ENCODE measurements at regions not wholly inside any gene's neighbourhood (a gene's known extent, or its start where the extent isn't known, plus 50 kb on each side); places are given as distances from the start of the nearest gene placed in this dataset.
A peak's percentile ranks its signal among the peaks of the same experiment; 100 is the strongest.

GRCh38 chr13:62205273-62205672 lies 789.6 kb upstream of the PCDH20 start:
- TF ChIP-seq CBX5 (IDR thresholded peaks at IDR 0.05; ENCODE audit: low read depth) (0 out of 2 replicates have a peak, but pooled peaks have one; percentile 20), MEF2A (IDR thresholded peaks at IDR 0.05; ENCODE audit: insufficient read depth, low read depth, low read length) (no peak)
- 2% methylated on average over 3 of the region's 3 CpGs for WGBS (ENCODE audit: insufficient coverage, insufficient replicate concordance, low lambda C conversion rate, missing lambda C conversion rate)
- no peak overlapping the region for H3K4me2 ChIP-seq (ENCODE audit: control insufficient read depth, insufficient read depth)
- H3K27ac ChIP-seq (ENCODE audit: control insufficient read depth, insufficient read depth) = no peak overlapping the region
- H4K20me1 ChIP-seq (ENCODE audit: control insufficient read depth, insufficient read depth) = no peaks in the 10 kb centered on the region
- no TSS peak for BruUV-seq (replicated peaks)
- peaks cover 10% of the 10 kb centered on the region for H3K4me1 ChIP-seq (ENCODE audit: control insufficient read depth, insufficient read depth, low read length)
- no peak overlapping the region for H3K9ac ChIP-seq (ENCODE audit: control insufficient read depth, insufficient read depth, low read length)
- no peaks in the 10 kb centered on the region for H3K27me3 ChIP-seq (replicated peaks in 1 of 2; ENCODE audit: control insufficient read depth in 2 of 2, insufficient read depth in 2 of 2, low read length in 1 of 2)
- RAD21 ChIA-PET (ENCODE audit: unreplicated experiment) = no interaction called here
- DNase-seq (ENCODE audit: low read depth, low spot score) = no peak
- FAIRE-seq = no peak
- no peaks in the 10 kb centered on the region for H3K36me3 ChIP-seq (ENCODE audit: control insufficient read depth in 2 of 2, insufficient read depth in 2 of 2, low read length in 1 of 2)
- SMC1A ChIA-PET (ENCODE audit: uncharacterized antibody, unreplicated experiment) = no interaction called here
- H3K9me3 ChIP-seq (replicated peaks; ENCODE audit: control insufficient read depth, insufficient read depth, low read length) = peaks cover 9% of the 10 kb centered on the region
- H3K4me3 ChIP-seq = no peak overlapping the region
- H2AFZ ChIP-seq (ENCODE audit: control insufficient read depth, low read depth, low read length) = no peak overlapping the region
- no peaks in the 10 kb centered on the region for H3K79me2 ChIP-seq (ENCODE audit: control insufficient read depth, insufficient read depth, low read length)
- POLR2A ChIA-PET = interaction anchor here (0.5 kb wide), 1 partner anchor 38 kb away, joined by 6 read pairs; no protein-coding TSS in a partner anchor
- CTCF ChIA-PET = no interaction called here
- ATAC-seq = no peak
- intact Hi-C loops (cut with micrococcal nuclease; ENCODE audit: unreplicated experiment) (loop anchor here (5.0 to 10.0 kb wide), 2 partner anchors 102 to 950 kb away; no protein-coding TSS in a partner anchor), in situ Hi-C loops (cut with MboI) (no loop called here)

GRCh38 chr13:62194371-62194770 lies 778.7 kb upstream of the PCDH20 start:
- no peak for FAIRE-seq
- no peaks in the 10 kb centered on the region for H4K20me1 ChIP-seq (ENCODE audit: control insufficient read depth, insufficient read depth)
- ChIA-PET SMC1A (ENCODE audit: uncharacterized antibody, unreplicated experiment) (no interaction called here), CTCF (no interaction called here), POLR2A (no interaction called here), RAD21 (ENCODE audit: unreplicated experiment) (no interaction called here)
- ATAC-seq = no peak; the same call in 2 of the 3 replicates
- no peak for TF ChIP-seq NR2C2 (IDR thresholded peaks at IDR 0.05; ENCODE audit: borderline replicate concordance, control insufficient read depth, insufficient read length, low read depth)
- TF ChIP-seq NR2F1 (conservative IDR thresholded peaks at IDR 0.05) = no peak
- no peak for TF ChIP-seq BCL3 (IDR thresholded peaks at IDR 0.05; ENCODE audit: borderline replicate concordance, insufficient read depth, low read depth, low read length, poor library complexity, severe bottlenecking)
- TF ChIP-seq ZNF274 (IDR thresholded peaks at IDR 0.05; ENCODE audit: insufficient read depth, insufficient read length) = no peak
- TF ChIP-seq TBL1XR1 (IDR thresholded peaks at IDR 0.05; ENCODE audit: low read depth, low read length) = no peak
- TF ChIP-seq CBX3 (IDR thresholded peaks at IDR 0.05; ENCODE audit: borderline replicate concordance, low read depth) = no peak
- TF ChIP-seq BMI1 (IDR thresholded peaks at IDR 0.05; ENCODE audit: borderline replicate concordance) = no peak
- TF ChIP-seq SMAD1 (IDR thresholded peaks at IDR 0.05; ENCODE audit: low read depth, partially characterized antibody) = no peak
- TF ChIP-seq SREBF2 (IDR thresholded peaks at IDR 0.05; ENCODE audit: low read length) = no peak
- TF ChIP-seq, protein P1, sequence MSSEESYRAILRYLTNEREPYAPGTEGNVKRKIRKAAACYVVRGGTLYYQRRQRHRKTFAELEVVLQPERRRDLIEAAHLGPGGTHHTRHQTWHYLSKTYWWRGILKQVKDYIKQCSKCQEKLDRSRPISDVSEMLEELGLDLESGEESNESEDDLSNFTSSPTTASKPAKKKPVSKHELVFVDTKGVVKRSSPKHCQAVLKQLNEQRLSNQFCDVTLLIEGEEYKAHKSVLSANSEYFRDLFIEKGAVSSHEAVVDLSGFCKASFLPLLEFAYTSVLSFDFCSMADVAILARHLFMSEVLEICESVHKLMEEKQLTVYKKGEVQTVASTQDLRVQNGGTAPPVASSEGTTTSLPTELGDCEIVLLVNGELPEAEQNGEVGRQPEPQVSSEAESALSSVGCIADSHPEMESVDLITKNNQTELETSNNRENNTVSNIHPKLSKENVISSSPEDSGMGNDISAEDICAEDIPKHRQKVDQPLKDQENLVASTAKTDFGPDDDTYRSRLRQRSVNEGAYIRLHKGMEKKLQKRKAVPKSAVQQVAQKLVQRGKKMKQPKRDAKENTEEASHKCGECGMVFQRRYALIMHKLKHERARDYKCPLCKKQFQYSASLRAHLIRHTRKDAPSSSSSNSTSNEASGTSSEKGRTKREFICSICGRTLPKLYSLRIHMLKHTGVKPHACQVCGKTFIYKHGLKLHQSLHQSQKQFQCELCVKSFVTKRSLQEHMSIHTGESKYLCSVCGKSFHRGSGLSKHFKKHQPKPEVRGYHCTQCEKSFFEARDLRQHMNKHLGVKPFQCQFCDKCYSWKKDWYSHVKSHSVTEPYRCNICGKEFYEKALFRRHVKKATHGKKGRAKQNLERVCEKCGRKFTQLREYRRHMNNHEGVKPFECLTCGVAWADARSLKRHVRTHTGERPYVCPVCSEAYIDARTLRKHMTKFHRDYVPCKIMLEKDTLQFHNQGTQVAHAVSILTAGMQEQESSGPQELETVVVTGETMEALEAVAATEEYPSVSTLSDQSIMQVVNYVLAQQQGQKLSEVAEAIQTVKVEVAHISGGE (CRISPR knock-in tag; IDR thresholded peaks at IDR 0.05) = no peak
- TF ChIP-seq EP300 (IDR thresholded peaks at IDR 0.05; ENCODE audit: borderline replicate concordance in 1 of 2, control insufficient read depth in 1 of 2, low read depth in 2 of 2, low read length in 2 of 2) = no peak
- TF ChIP-seq MYB (IDR thresholded peaks at IDR 0.05; ENCODE audit: borderline replicate concordance, low read depth, low read length) = no peak
- H3K79me2 ChIP-seq (ENCODE audit: control insufficient read depth, insufficient read depth, low read length) = no peaks in the 10 kb centered on the region
- 19% methylated on average over 3 of the region's 3 CpGs for WGBS (ENCODE audit: insufficient coverage, insufficient replicate concordance, low lambda C conversion rate, missing lambda C conversion rate)
- H3K27ac ChIP-seq (ENCODE audit: control insufficient read depth, insufficient read depth) = no peak overlapping the region
- no peak overlapping the region for H3K9ac ChIP-seq (ENCODE audit: control insufficient read depth, insufficient read depth, low read length)
- H2AFZ ChIP-seq (ENCODE audit: control insufficient read depth, low read depth, low read length) = no peak overlapping the region; the same call in 1 of the 2 replicates
- no peaks in the 10 kb centered on the region for H3K9me3 ChIP-seq (replicated peaks; ENCODE audit: control insufficient read depth, insufficient read depth, low read length)
- intact Hi-C loops (cut with micrococcal nuclease; ENCODE audit: unreplicated experiment) = no loop called here
- H3K27me3 ChIP-seq (replicated peaks in 1 of 2; ENCODE audit: control insufficient read depth in 2 of 2, insufficient read depth in 2 of 2, low read length in 1 of 2) = no peaks in the 10 kb centered on the region
- H3K4me3 ChIP-seq = no peak overlapping the region
- DNase-seq (ENCODE audit: low read depth, low spot score) = no peak
- no peak overlapping the region for H3K4me2 ChIP-seq (ENCODE audit: control insufficient read depth, insufficient read depth)
- no TSS peak for BruUV-seq (replicated peaks)
- in situ Hi-C loops (cut with MboI) = no loop called here
- H3K36me3 ChIP-seq (ENCODE audit: control insufficient read depth in 2 of 2, insufficient read depth in 2 of 2, low read length in 1 of 2) = no peaks in the 10 kb centered on the region
- H3K4me1 ChIP-seq (ENCODE audit: control insufficient read depth, insufficient read depth, low read length) = no peaks in the 10 kb centered on the region
